Fibroblast of skin of left quadriceps (primary cell): ENCODE measurements at regions not wholly inside any gene's neighbourhood (a gene's known extent, or its start where the extent isn't known, plus 50 kb on each side); places are given as distances from the start of the nearest gene placed in this dataset.
A peak's percentile ranks its signal among the peaks of the same experiment; 100 is the strongest.

Experiments used
- DNase-seq, 2 experiments: peaks; one replicate each; pipeline ENCODE4 v3.0.0-alpha.2; 2013; ENCODE audit warnings: low read depth in 2 of 2

- DNase-seq: peak; percentile 89 to 90
Measured at GRCh38 chr2:46831051-46831868, 84.3 kb downstream of the MCFD2 start.

DNA sequence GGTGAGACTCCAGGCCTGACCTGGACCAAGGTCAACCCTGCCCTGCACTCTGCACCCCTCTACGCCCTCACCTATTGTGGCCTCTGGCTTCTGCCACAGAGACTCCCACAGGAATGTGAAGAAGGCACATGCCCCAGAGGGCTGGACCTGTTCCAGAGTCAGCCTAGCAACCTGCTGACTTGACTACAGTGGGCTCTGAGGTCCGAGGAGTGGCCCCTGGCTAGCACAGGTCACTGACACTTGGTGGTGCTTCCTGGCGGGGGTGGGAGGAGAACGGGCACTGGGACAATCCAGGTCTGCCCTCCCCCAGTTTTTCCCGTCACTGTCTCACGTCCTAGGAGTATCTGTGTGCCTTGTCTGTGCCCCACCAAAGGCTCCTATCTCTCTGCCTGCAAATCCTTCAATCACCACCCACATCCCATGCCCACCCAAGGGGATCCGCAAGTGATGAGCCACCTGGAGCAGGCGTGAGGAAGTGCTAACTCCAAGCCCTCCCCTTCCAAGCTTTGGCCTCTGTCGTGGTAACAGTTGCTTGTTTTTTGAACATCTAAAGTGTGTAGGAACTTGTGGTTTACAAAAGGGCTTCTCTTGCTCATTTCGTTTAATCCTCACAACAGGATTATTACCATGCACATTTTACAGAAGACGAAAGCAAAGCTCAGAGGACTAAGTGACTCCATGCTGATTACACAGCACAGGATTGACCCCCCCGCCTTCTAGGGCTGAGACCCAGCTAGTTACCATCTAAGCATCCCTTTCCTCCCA, 86.2 kb downstream of the MCFD2 start:
- DNase-seq: no peak

DNA sequence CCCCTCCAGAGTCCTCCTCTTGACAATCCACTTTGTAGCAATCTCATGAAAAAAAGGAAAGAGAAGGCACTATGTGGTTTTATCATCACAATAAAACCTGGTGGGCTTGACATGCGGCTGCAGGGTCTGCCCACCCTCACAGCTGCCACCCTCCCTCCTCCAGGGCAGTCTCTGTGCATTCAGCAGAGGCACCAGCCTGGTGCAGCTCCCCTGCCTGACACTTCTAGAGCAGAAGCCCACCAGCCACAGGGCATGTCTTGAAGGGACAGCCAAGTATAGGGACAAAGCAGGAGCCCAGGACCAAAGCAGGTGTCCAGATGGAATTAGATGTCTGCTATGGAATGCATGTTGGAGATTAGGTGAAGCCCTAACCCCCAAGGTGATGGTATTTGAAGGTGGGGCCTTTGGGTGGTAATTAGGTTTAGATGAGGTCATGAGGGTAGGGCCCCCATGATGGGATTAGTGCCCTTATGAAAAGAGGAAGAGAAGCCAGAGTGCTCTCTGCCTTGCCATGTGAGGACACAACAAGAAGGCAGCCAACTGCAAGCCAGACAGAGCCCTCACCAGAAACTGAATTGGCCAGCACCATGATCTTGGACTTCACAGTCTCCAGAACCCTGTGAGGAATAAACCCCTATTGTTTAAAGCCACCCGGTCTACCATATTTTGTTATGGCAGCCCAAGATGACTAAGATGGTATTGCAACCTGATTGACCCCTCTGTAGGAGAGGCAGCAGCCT, 86.9 kb downstream of the MCFD2 start:
- no peak for DNase-seq

DNA sequence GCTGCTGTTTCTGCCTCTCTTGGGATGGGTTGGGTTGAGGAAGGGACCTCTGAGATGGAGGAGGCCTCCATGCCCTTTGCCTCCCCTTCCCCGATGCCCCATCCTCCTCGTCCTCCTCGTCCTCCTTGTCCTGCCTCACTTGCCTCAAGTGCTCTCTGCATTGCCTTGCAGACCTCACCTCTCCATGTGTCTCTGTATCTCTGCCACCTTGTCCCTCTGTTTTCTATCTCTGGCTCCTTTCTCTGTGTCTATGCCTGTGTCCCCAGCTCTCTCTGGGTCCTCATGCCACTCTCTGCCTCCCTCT, 87.5 kb downstream of the MCFD2 start:
- no peak for DNase-seq

- DNase-seq: peak in 1 of 2 experiments; percentile 42
Measured at GRCh38 chr2:46827274-46828134, 88.1 kb downstream of the MCFD2 start.

GRCh38 chr2:46826569-46827245, 88.9 kb downstream of the MCFD2 start:
- no peak for DNase-seq

GRCh38 chr2:46825939-46826568, 89.6 kb downstream of the MCFD2 start:
- DNase-seq: peak in 1 of 2 experiments; percentile 51

DNA sequence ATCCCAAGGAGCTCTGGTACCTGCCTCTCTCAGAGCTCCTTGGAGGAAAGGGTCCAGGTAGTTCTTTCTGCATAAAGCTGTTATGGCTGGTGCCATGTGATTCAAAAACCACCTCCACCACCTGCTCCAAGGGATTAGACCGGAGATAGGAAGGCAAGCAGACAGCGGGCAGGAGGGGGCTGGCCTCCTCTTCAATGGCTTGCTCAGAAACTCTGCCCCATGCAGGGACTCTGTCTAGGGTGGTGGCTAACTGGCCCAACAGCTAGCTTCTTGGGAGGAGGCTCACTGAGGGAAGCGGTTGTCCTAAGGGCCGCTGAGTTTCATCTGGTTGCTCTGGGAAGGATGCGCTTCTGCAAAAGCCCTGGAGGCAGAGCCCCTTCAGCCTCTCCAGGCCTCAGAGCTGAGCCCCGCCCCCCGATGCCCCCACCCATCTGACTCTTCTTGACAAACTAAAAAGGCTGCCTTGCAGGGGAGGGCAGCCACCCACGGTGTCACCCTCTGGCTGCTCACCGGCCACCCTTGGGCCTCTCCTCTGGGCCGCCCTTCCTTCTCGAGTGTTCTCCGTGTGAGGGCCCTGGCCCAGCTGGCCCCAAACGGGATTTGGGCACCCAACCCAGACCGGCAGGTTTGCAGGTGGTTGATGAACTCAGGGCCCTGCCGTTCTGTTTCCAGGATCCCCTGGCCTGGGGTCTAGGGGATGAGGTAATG, 90.2 kb downstream of the MCFD2 start:
- no peak for DNase-seq

DNA sequence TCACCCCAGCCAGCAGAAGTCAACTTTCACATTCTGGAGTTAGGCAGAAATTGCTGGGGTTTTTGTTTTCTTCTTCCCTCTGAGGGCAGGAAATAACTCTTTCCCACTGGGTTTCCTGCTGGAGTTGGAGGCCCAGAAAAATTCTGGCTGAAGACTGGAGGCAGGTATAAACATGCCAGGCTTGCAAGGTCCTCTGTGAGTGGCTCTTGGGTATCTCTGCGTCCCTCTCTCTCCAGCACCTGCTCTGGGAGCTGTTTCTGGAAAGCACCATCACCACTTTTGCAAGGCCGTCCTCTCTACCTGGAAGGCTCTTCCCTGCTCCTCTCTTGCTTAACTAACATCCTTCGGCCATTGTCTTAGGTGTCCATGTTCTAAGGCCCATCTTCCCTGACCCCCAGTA, 91.0 kb downstream of the MCFD2 start:
- DNase-seq: no peak

DNA sequence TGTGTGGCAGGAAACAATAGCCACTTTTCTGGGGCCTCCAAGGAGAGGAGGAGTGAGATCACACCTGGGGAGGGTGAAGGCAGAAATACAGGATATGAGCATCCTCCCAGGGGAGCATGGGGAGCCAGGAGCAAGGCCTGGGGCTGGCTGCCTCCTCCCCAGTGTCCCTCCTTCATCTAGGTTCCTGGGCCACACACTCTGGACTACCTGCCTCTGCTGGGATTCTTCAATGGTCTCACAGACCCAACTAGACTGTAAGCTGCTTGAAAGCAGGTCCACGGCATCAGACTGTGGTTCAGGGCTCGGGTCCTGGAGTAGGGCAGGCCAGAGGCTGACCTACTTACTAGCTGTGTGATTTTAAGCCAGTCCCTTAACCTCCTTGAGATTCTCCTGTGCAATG, 94.0 kb downstream of the MCFD2 start:
- DNase-seq: no peak

- DNase-seq: no peak
Measured at GRCh38 chr2:46818819-46819218, 96.8 kb downstream of the MCFD2 start.

GRCh38 chr2:46818141-46818621, 97.4 kb downstream of the MCFD2 start:
- no peak for DNase-seq

DNA sequence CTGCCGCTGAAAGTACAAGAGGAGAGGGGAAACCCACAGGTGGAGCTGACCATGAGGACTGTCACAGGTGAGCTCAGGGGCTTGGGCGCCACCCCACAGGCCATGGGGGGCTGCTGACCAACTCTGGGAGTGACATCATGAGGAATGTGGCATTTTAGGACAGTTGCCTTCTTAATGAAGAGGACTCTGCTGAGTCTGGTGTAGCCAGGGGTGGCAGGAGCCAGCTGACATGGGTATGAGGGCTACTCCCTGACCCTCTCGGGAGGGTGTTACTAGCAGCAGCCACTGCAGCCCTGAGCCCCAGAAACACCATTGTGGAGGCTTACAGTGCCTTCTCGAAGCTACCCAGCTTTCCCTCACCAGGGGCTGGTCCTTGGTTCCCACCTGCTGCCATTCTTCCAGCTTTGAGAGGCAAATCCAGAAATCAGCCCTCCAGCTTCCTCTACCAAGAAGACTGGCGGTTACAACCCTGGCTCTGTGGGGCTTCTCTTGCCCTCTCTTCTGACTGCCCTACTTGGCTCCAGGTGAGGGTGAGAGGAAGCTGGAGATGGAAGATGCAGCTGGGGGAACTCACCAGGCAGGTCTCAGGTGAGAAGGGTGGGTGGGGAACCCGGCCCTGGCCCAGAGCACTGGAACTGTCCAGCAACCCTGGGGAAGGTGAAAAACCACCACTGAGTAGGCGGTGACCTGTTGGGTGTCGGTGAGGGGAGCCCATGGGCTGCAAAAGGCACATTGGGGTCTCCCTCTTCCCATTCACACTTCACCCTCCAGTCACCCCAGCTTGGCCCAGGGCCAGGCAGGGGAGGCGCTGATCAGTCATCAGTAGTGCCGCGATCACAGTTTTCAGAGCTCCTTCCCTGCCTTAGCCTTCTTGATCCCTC, 98.5 kb downstream of the MCFD2 start:
- DNase-seq: no peak

GRCh38 chr2:46816151-46816845, 99.3 kb downstream of the MCFD2 start:
- DNase-seq: no peak

DNA sequence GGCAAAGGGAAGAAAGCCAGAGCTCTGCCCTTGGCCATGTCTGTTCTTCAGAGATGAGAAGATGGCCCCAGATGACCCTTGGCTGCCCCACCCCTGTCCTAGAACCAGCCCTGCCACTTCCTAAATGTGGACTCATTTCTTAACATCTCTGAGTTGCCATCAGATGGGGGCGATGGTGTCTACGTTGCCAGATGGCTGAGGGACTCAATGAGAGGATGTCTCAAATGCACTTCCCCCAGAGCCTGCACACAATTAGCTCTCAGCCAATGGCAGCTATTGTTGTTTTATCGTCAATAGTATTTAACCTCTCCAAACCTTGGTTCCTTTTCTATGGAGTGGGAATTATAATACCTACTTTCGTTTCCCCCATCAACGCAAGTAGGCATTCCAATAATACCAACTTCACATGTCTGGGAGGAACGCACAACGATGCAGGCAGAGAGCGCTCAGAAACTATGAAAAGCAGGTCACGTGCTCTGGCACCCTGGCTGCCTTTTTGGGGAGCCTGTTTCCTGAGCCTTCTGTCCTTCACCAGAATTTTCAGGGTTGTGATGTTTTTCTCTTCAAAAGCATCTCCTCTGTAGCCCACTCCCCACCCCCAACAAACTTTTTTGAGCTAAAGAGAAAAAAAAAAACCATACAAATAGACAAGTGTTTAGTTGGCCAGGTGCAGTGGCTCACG, 100.3 kb downstream of the MCFD2 start:
- no peak for DNase-seq

- peak in 1 of 2 experiments; percentile 48 for DNase-seq
Measured at GRCh38 chr2:46814160-46814961, 101.2 kb downstream of the MCFD2 start.

DNA sequence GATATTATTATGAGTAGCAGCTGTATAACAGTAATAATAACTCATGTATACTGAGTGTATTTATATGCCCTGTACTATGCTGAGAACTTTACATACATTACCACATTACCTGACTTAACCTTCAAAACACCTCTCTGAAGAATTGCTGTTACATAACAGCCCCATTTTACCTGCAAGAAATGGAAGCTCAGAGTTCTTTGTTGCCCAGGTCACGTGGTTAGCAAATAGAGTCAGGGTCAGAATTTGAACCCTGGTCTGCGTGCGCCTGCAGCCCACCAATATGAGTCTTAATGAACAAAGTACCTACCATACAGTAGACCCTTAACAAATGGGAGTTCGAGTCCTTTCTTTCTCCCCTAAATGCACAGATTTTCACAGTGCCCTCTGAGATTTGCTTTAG, 101.9 kb downstream of the MCFD2 start:
- DNase-seq: no peak
